Body of pancreas (tissue), 4 donors: ENCODE measurements at regions not wholly inside any gene's neighbourhood (a gene's known extent, or its start where the extent isn't known, plus 50 kb on each side); places are given as distances from the start of the nearest gene placed in this dataset.

Source experiments
- CTCF ChIP-seq, 7 experiments: fragments of 450-650 bp in 4 of 7; fragments of 200-600 bp in 3 of 7; sonication (generic) in 3 of 7; IDR thresholded peaks; one replicate each; pipeline ENCODE4 v1.5.1; 2016 to 2019; ENCODE audit warnings: antibody characterized with exemption in 7 of 7
- POLR2A ChIP-seq, 3 donors: fragments of 450-650 bp; IDR thresholded peaks; one replicate each; pipeline ENCODE4 v1.6.1; 2016; ENCODE audit warnings: antibody characterized with exemption in 3 of 3, mild to moderate bottlenecking in 2 of 3

- TF ChIP-seq CTCF (IDR thresholded peaks at IDR 0.05) (no peak), POLR2A (IDR thresholded peaks at IDR 0.05) (no peak)
Observed at GRCh38 chr17:77308861-77309726, 168.3 kb downstream of the SEC14L1 start.
